ENCODE measurements at regions not wholly inside any gene's neighbourhood (a gene's known extent, or its start where the extent isn't known, plus 50 kb on each side); places are given as distances from the start of the nearest gene placed in this dataset.
A peak's percentile ranks its signal among the peaks of the same experiment; 100 is the strongest.

DNA sequence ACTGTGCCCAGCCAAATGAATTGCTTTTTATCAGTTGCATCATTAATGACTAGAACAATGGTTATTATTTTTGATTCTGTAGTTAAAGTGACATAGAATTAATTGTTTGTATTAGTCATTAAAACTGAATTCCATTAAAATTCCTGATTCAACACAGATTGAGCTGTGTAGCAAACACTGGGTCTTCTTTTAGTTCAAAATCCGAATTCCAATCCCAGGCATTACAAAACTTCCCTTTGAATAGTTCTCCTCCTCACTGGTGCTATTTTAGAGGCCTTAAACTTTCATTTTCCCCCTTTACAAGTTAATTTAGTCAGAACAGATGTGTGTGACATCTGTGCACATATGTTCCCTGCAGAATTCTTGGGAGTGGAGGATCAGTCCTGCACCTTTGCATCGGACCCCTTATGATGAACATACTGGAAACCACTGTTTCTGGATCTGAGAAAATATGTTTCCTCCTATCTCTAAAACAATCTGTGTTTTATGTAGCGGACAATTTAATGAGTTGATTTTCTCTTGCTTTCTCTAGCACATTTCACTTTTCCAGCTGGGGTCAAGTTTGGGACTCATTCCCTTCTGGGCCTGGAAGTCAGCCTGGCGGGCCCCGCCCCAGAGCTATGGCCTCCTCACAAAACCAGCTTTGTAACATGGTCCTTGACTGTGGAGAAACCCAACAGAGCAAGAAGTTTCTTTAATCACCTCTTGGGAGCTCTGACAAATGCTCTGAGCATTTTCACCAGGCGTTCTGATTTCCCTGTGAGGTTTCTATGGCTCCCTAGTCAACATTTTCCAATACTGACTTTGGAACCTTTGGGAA is 87.9 kb upstream of the MAMDC2 start:
- no peak for DNase-seq (ENCODE audit: low read depth in 2 of 3, low spot score in 2 of 3)

- no peak for DNase-seq (ENCODE audit: low read depth in 2 of 3, low spot score in 2 of 3)
These were observed 81.8 kb upstream of the MAMDC2 start for GRCh38 chr9:69961843-69962242.

DNA sequence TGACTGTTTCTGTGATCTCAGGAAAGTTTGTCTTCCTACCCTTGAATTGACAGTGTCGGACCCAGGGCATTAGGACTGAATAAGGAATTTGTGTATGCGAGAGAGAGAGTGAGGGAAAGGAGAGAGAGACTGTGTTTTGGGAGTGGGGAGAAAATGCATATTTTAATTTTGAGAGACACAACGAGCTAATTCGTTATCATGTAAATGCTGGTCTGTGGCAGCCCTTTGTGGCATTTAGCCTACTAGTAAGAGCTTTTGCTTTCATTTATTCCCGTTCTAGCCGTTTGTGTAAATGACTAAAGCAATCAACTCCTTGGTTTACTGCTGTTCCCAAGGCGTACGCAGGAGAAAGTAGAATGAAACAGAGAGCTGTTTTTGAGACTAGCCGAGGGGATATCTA is 79.8 kb upstream of the MAMDC2 start:
- no peak for DNase-seq (ENCODE audit: low read depth in 2 of 3, low spot score in 2 of 3)

- no peak for DNase-seq (ENCODE audit: low read depth in 2 of 3, low spot score in 2 of 3)
These were observed 79.2 kb upstream of the MAMDC2 start for GRCh38 chr9:69964446-69964845.

GRCh38 chr9:69965416-69966145 is 78.1 kb upstream of the MAMDC2 start:
- DNase-seq (ENCODE audit: low read depth in 2 of 3, low spot score in 2 of 3): no peak

GRCh38 chr9:69967344-69967743 is 76.3 kb upstream of the MAMDC2 start:
- DNase-seq (ENCODE audit: low read depth in 2 of 3, low spot score in 2 of 3): no peak

DNA sequence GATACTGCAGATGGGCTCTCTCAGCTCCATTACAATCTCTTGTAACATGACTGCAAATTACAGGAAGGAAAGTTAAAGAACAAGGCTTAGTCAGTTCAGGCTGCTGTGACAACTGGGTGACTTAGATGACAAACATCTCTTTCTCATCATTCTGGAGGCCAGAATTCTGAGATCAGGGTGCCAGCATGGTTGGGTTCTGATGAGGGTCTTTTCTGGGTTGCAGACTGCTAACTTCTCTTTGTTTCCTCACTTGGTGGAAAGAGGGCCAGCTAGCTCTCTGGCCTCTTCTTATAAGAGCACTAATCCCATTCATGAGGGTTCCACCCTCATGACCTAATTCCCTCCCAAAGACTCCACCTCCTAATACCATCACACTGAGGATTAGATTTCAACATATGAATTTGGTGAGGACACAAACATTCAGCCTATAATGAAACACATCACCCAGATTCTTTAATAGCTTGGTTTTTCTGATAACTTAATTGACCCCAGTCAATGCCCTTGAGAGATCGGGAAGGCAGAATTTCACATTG is 73.6 kb upstream of the MAMDC2 start:
- no peak for DNase-seq (ENCODE audit: low read depth in 2 of 3, low spot score in 2 of 3)

GRCh38 chr9:69971643-69972449 is 71.8 kb upstream of the MAMDC2 start:
- DNase-seq (ENCODE audit: low read depth in 2 of 3, low spot score in 2 of 3): peak in 2 of 3 donors; percentile 54 to 85

- no peak for DNase-seq (ENCODE audit: low read depth in 2 of 3, low spot score in 2 of 3)
These were observed 68.0 kb upstream of the MAMDC2 start for GRCh38 chr9:69975681-69976080.

DNA sequence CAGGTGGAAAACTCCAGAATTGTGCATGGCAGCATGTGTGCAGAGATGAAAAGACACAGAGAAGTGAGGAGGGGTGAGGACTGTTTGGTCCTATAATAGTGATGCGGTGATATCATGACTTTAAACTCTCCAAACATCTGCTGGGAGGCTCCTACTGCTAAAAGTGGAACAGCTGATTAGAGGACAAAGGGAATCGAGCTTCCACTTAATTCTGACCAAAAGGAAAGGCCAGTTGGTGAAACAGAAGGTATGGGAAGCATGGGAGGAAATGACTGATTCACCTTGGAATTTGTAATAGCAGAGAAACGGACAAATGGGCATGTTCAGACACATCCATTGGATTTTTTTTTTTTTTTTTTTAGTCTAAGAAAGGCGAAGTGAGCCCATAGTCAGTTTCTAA is 67.5 kb upstream of the MAMDC2 start:
- DNase-seq (ENCODE audit: low read depth in 2 of 3, low spot score in 2 of 3): no peak

GRCh38 chr9:69980041-69980440 is 63.6 kb upstream of the MAMDC2 start:
- no peak for DNase-seq (ENCODE audit: low read depth in 2 of 3, low spot score in 2 of 3)

GRCh38 chr9:69980591-69980990 is 63.1 kb upstream of the MAMDC2 start:
- no peak for DNase-seq (ENCODE audit: low read depth in 2 of 3, low spot score in 2 of 3)

DNA sequence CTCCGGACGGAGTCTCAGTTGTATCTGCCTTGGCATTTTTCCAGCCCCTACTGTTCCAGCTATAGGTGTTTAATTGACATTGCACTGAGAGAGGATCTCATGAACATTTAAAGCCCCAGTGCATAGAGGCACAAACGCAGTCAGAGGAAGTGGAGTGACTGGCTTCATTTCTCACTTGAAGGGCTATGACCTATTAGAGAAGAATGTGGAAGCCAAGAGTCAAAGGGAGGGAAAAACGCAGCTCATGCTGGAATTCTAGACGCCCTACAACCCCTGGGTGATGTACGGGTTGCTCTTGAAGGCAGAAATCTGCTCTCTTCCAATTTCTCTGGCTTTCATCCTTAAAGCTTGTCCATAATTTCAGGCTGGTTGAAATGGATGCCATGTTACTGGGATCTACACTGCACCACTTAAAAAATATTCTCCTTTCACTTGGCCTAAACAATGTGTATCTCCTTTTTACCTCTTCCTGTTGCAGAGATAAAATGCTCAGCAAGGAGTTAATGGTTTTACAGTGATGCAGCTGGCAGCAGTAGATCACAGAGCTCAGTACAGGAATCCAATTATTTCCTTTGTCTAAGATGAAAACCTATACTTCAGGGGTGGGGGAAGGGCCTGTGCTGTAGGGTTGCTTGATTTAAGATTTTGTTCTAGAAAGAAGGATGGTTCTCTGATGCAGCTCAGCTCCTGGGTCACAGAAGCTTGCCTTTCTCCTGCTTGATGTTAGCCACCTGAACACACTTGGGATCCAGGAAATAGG is 61.8 kb upstream of the MAMDC2 start:
- no peak for DNase-seq (ENCODE audit: low read depth in 2 of 3, low spot score in 2 of 3)

DNA sequence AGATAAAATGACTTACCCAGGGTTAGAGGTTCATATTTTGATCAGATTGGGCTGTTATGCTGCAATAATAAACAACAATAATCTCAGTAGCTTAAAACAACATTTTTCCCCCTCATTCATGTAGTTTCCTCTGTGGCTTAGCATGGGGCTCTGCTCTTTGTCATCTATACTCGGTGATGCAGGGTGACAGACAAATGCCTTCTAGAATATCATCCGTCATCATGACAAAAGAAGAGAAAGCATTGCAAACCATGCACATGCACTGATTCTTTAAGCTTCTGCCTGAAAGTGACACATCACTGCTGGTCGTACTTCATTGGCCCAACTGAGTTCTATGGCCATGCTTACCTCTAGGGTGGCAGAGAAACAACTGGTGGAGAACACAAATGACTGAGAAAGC is 58.8 kb upstream of the MAMDC2 start:
- DNase-seq (ENCODE audit: low read depth in 2 of 3, low spot score in 2 of 3): no peak

GRCh38 chr9:69985971-69986370 is 57.7 kb upstream of the MAMDC2 start:
- no peak for DNase-seq (ENCODE audit: low read depth in 2 of 3, low spot score in 2 of 3)

DNA sequence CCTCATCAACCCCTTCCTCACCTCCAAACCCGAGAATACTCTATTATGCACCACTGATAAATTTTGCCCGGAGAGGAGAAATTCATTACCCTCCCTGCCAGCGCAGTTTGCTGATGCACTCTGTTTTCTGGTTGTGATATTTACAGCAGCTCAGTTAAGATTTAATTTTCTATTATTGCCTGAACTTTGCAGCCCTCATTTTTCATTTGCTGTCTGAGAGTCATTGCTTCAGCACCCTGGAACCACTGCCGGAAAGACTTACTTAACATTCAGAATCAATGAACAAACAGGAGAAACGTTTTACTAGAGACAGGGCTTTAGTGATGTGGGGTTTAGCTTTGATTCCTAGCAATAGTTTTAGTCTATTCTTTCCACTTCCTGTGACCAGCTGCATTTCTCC is 56.7 kb upstream of the MAMDC2 start:
- DNase-seq (ENCODE audit: low read depth in 2 of 3, low spot score in 2 of 3): no peak

DNA sequence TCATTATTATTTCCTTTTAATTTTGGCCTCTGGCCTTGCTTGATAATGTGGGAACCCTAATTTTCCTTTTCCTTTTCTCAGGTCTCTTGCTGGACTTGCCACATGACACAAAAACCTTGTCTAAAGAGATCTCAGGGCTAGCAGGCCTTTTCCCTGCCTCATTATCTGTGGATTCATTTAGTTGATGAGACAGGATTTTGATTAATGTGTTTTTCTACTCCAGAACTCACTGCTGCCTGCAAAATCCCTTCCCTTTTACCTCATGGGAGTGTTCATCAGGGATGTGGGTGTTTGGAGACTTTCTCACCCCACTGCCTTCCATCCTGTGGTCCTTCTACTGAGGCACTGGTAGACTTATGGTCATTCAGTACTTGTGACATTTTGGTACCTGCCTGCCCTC is 56.2 kb upstream of the MAMDC2 start:
- no peak for DNase-seq (ENCODE audit: low read depth in 2 of 3, low spot score in 2 of 3)

DNA sequence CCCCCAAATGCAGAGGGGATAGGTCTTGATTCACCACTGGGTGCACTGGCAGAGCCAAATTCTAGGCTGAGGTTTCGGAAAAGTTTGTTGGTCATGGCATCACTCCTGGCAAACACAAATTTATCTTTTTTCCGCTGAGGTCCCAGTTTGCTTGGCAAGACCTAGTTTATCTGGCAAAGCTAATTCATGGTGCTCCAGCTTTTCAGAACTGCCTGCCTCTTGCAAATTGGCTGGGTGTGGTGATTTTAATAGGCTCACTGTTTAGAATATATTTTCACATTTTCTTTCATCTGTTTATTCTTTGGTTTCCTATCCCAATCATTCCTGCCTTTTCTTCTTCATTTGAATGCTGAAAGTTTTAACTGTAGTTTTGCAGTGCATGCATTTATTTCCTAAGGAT is 50.5 kb upstream of the MAMDC2 start:
- no peak for DNase-seq (ENCODE audit: low read depth in 2 of 3, low spot score in 2 of 3)
